Liver (tissue), 3 donors: ENCODE measurements at regions not wholly inside any gene's neighbourhood (a gene's known extent, or its start where the extent isn't known, plus 50 kb on each side); places are given as distances from the start of the nearest gene placed in this dataset.

Source experiments
- ATF3 ChIP-seq: IDR thresholded peaks from 2 replicates; pipeline ENCODE4 v1.6.1; 2016; ENCODE audit warnings: antibody characterized with exemption
- CTCF ChIP-seq: fragments of 150-350 bp; IDR thresholded peaks from 2 replicates; pipeline ENCODE4 v1.5.1; 2017; ENCODE audit warnings: improper control_type of control experiment, low read depth, low read length; ENCODE audit not compliant: missing input control
- HNF4G ChIP-seq: IDR thresholded peaks from 2 replicates; pipeline ENCODE4 v1.6.1; 2016; ENCODE audit warnings: antibody characterized with exemption
- MAX ChIP-seq: IDR thresholded peaks from 2 replicates; pipeline ENCODE4 v1.6.1; 2016; ENCODE audit warnings: antibody characterized with exemption
- RAD21 ChIP-seq, 2 donors: IDR thresholded peaks; 2 replicates each; pipeline ENCODE4 v1.6.1; 2016; ENCODE audit warnings: antibody characterized with exemption in 2 of 2, mild to moderate bottlenecking in 2 of 2
- REST ChIP-seq: IDR thresholded peaks from 2 replicates; pipeline ENCODE4 v1.6.1; 2016; ENCODE audit warnings: antibody characterized with exemption, mild to moderate bottlenecking
- SP1 ChIP-seq: IDR thresholded peaks from 2 replicates; pipeline ENCODE4 v1.6.1; 2018; ENCODE audit warnings: antibody characterized with exemption, mild to moderate bottlenecking
- YY1 ChIP-seq: IDR thresholded peaks from 2 replicates; pipeline ENCODE4 v1.6.1; 2016; ENCODE audit warnings: antibody characterized with exemption, mild to moderate bottlenecking
- ZBTB33 ChIP-seq: IDR thresholded peaks from 2 replicates; pipeline ENCODE4 v1.6.1; 2016; ENCODE audit warnings: antibody characterized with exemption
- donor health status: healthy.
- donor health status: healthy.

- TF ChIP-seq CTCF, result no peak
- TF ChIP-seq ATF3, result no peak
- TF ChIP-seq REST, result no peak
- no peak for TF ChIP-seq SP1
- TF ChIP-seq MAX, result no peak
- TF ChIP-seq ZBTB33, result no peak
- no peak for TF ChIP-seq YY1
- TF ChIP-seq HNF4G, result no peak
- no peak for TF ChIP-seq RAD21 (IDR thresholded peaks at IDR 0.05)
These were observed 216.6 kb downstream of the PAX3 start for GRCh38 chr2:222082201-222082600.
